GM23338 (cell line): ENCODE measurements at regions not wholly inside any gene's neighbourhood (a gene's known extent, or its start where the extent isn't known, plus 50 kb on each side); places are given as distances from the start of the nearest gene placed in this dataset.

Experiments
- CREB1 ChIP-seq: fragments of 250-450 bp; sonication (Bioruptor Pico); IDR thresholded peaks from 2 replicates; pipeline ENCODE4 v1.5.0; 2020; ENCODE audit warnings: low read depth, mild to moderate bottlenecking, moderate library complexity
- EZH2 ChIP-seq: fragments of 200-600 bp; sonication (generic); IDR thresholded peaks from one replicate; pipeline ENCODE4 v1.8.0; 2017; ENCODE audit warnings: antibody characterized with exemption, mild to moderate bottlenecking, low read depth; ENCODE audit not compliant: unreplicated experiment
- EZH2phosphoT487 ChIP-seq: fragments of 200-600 bp; sonication (generic); IDR thresholded peaks from one replicate; pipeline ENCODE4 v1.8.1; 2018; ENCODE audit warnings: antibody characterized with exemption; ENCODE audit not compliant: unreplicated experiment
- JUNB ChIP-seq: IDR thresholded peaks from one replicate; pipeline ENCODE4 v1.6.1; 2016; ENCODE audit warnings: antibody characterized with exemption; ENCODE audit not compliant: unreplicated experiment
- POLR2AphosphoS5 ChIP-seq: IDR thresholded peaks from 2 replicates; pipeline ENCODE4 v1.6.1; 2016; ENCODE audit warnings: antibody characterized with exemption, low read depth
- STAT1 ChIP-seq: IDR thresholded peaks from one replicate; pipeline ENCODE4 v1.6.1; 2016; ENCODE audit warnings: antibody characterized with exemption; ENCODE audit not compliant: unreplicated experiment
- ZNF114 ChIP-seq: fragments of 250-450 bp; sonication (Bioruptor Pico); IDR thresholded peaks from 2 replicates; pipeline ENCODE4 v1.5.0; 2020; ENCODE audit warnings: mild to moderate bottlenecking, moderate library complexity
- ZNF331 ChIP-seq: fragments of 250-450 bp; sonication (Bioruptor Pico); IDR thresholded peaks from 2 replicates; pipeline ENCODE4 v1.5.0; 2020; ENCODE audit warnings: low read depth, mild to moderate bottlenecking, moderate library complexity
- TF ChIP-seq, protein P1 (sequence below): IDR thresholded peaks from one replicate; pipeline ENCODE4 v1.6.1; 2018; ENCODE audit warnings: antibody characterized with exemption; ENCODE audit not compliant: unreplicated experiment
- TF ChIP-seq, protein P2 (sequence below), 2 experiments: fragments of 200-600 bp in 1 of 2; sonication (generic) in 1 of 2; conservative IDR thresholded peaks; 2 replicates each; pipeline versions ENCODE4 v1.5.1 to v1.6.1; 2016 to 2017; ENCODE audit warnings: antibody characterized with exemption in 2 of 2, low read depth in 2 of 2, mild to moderate bottlenecking in 2 of 2, moderate library complexity in 1 of 2
- TF ChIP-seq, protein P3 (sequence below): IDR thresholded peaks from 2 replicates; pipeline ENCODE4 v1.6.1; 2016; ENCODE audit warnings: antibody characterized with exemption
- TF ChIP-seq, protein P4 (sequence below): fragments of 250-450 bp; sonication (Bioruptor Pico); IDR thresholded peaks from 2 replicates; pipeline ENCODE4 v1.5.0; 2020; ENCODE audit warnings: mild to moderate bottlenecking, moderate library complexity

DNA sequence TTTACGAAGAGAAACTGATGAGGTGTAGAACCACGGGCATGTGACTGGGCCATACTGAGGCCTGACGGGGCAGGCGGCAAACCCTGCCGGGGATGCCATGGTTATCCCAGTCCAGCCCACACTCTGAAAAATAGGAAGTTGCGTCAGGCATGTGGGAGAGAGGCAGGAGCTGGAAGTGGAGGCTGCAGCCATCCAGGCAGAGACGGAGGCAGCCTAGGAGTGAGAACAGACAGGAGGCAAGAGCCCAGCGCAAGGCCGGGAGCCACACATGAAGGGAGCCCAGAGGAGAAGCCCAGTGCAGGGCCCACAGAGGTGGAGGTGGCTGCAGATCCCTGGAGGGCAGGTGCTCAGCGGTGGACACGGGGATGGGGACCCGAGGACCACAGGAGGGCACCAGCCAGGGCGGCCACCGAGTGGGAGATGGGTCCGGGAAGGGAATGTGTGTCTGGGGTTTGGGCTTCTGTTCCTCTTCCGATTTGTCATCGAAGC lies 175.2 kb upstream of the PPP2R2D start:
- TF ChIP-seq, protein P1, sequence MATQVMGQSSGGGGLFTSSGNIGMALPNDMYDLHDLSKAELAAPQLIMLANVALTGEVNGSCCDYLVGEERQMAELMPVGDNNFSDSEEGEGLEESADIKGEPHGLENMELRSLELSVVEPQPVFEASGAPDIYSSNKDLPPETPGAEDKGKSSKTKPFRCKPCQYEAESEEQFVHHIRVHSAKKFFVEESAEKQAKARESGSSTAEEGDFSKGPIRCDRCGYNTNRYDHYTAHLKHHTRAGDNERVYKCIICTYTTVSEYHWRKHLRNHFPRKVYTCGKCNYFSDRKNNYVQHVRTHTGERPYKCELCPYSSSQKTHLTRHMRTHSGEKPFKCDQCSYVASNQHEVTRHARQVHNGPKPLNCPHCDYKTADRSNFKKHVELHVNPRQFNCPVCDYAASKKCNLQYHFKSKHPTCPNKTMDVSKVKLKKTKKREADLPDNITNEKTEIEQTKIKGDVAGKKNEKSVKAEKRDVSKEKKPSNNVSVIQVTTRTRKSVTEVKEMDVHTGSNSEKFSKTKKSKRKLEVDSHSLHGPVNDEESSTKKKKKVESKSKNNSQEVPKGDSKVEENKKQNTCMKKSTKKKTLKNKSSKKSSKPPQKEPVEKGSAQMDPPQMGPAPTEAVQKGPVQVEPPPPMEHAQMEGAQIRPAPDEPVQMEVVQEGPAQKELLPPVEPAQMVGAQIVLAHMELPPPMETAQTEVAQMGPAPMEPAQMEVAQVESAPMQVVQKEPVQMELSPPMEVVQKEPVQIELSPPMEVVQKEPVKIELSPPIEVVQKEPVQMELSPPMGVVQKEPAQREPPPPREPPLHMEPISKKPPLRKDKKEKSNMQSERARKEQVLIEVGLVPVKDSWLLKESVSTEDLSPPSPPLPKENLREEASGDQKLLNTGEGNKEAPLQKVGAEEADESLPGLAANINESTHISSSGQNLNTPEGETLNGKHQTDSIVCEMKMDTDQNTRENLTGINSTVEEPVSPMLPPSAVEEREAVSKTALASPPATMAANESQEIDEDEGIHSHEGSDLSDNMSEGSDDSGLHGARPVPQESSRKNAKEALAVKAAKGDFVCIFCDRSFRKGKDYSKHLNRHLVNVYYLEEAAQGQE: no peak
- TF ChIP-seq, protein P2, sequence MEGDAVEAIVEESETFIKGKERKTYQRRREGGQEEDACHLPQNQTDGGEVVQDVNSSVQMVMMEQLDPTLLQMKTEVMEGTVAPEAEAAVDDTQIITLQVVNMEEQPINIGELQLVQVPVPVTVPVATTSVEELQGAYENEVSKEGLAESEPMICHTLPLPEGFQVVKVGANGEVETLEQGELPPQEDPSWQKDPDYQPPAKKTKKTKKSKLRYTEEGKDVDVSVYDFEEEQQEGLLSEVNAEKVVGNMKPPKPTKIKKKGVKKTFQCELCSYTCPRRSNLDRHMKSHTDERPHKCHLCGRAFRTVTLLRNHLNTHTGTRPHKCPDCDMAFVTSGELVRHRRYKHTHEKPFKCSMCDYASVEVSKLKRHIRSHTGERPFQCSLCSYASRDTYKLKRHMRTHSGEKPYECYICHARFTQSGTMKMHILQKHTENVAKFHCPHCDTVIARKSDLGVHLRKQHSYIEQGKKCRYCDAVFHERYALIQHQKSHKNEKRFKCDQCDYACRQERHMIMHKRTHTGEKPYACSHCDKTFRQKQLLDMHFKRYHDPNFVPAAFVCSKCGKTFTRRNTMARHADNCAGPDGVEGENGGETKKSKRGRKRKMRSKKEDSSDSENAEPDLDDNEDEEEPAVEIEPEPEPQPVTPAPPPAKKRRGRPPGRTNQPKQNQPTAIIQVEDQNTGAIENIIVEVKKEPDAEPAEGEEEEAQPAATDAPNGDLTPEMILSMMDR (conservative IDR thresholded peaks at IDR 0.05; ENCODE audit: low read depth in 2 of 2): no peak
- TF ChIP-seq EZH2: no peak
- no peak for TF ChIP-seq POLR2AphosphoS5
- no peak for TF ChIP-seq EZH2phosphoT487
- no peak for TF ChIP-seq CREB1
- TF ChIP-seq, protein P3, sequence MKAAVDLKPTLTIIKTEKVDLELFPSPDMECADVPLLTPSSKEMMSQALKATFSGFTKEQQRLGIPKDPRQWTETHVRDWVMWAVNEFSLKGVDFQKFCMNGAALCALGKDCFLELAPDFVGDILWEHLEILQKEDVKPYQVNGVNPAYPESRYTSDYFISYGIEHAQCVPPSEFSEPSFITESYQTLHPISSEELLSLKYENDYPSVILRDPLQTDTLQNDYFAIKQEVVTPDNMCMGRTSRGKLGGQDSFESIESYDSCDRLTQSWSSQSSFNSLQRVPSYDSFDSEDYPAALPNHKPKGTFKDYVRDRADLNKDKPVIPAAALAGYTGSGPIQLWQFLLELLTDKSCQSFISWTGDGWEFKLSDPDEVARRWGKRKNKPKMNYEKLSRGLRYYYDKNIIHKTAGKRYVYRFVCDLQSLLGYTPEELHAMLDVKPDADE: no peak
- no peak for TF ChIP-seq JUNB
- TF ChIP-seq ZNF331 (CRISPR knock-in tag): no peak
- TF ChIP-seq STAT1: no peak
- no peak for TF ChIP-seq ZNF114 (CRISPR knock-in tag)
- TF ChIP-seq, protein P4, sequence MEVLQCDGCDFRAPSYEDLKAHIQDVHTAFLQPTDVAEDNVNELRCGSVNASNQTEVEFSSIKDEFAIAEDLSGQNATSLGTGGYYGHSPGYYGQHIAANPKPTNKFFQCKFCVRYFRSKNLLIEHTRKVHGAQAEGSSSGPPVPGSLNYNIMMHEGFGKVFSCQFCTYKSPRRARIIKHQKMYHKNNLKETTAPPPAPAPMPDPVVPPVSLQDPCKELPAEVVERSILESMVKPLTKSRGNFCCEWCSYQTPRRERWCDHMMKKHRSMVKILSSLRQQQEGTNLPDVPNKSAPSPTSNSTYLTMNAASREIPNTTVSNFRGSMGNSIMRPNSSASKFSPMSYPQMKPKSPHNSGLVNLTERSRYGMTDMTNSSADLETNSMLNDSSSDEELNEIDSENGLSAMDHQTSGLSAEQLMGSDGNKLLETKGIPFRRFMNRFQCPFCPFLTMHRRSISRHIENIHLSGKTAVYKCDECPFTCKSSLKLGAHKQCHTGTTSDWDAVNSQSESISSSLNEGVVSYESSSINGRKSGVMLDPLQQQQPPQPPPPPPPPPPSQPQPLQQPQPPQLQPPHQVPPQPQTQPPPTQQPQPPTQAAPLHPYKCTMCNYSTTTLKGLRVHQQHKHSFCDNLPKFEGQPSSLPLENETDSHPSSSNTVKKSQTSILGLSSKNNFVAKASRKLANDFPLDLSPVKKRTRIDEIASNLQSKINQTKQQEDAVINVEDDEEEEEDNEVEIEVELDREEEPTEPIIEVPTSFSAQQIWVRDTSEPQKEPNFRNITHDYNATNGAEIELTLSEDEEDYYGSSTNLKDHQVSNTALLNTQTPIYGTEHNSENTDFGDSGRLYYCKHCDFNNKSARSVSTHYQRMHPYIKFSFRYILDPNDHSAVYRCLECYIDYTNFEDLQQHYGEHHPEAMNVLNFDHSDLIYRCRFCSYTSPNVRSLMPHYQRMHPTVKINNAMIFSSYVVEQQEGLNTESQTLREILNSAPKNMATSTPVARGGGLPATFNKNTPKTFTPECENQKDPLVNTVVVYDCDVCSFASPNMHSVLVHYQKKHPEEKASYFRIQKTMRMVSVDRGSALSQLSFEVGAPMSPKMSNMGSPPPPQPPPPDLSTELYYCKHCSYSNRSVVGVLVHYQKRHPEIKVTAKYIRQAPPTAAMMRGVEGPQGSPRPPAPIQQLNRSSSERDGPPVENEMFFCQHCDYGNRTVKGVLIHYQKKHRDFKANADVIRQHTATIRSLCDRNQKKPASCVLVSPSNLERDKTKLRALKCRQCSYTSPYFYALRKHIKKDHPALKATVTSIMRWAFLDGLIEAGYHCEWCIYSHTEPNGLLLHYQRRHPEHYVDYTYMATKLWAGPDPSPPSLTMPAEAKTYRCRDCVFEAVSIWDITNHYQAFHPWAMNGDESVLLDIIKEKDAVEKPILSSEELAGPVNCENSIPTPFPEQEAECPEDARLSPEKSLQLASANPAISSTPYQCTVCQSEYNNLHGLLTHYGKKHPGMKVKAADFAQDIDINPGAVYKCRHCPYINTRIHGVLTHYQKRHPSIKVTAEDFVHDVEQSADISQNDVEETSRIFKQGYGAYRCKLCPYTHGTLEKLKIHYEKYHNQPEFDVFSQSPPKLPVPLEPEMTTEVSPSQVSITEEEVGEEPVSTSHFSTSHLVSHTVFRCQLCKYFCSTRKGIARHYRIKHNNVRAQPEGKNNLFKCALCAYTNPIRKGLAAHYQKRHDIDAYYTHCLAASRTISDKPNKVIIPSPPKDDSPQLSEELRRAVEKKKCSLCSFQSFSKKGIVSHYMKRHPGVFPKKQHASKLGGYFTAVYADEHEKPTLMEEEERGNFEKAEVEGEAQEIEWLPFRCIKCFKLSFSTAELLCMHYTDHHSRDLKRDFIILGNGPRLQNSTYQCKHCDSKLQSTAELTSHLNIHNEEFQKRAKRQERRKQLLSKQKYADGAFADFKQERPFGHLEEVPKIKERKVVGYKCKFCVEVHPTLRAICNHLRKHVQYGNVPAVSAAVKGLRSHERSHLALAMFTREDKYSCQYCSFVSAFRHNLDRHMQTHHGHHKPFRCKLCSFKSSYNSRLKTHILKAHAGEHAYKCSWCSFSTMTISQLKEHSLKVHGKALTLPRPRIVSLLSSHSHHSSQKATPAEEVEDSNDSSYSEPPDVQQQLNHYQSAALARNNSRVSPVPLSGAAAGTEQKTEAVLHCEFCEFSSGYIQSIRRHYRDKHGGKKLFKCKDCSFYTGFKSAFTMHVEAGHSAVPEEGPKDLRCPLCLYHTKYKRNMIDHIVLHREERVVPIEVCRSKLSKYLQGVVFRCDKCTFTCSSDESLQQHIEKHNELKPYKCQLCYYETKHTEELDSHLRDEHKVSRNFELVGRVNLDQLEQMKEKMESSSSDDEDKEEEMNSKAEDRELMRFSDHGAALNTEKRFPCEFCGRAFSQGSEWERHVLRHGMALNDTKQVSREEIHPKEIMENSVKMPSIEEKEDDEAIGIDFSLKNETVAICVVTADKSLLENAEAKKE (CRISPR knock-in tag): no peak
